CD4-positive, alpha-beta T cell treated with Interleukin-10 for 1 hour (primary cell): ENCODE measurements at regions not wholly inside any gene's neighbourhood (a gene's known extent, or its start where the extent isn't known, plus 50 kb on each side); places are given as distances from the start of the nearest gene placed in this dataset.

Experiments
- DNase-seq: peaks from one replicate; pipeline ENCODE4 v3.0.0-alpha.2; 2020

GRCh38 chr10:128779416-128779815 is 653.2 kb upstream of the MKI67 start:
- no peak for DNase-seq

GRCh38 chr10:128780156-128780761 is 654.0 kb upstream of the MKI67 start:
- no peak for DNase-seq

GRCh38 chr10:128781637-128782036 is 655.4 kb upstream of the MKI67 start:
- DNase-seq, result no peak

GRCh38 chr10:128784444-128784843 is 658.2 kb upstream of the MKI67 start:
- DNase-seq, result no peak

GRCh38 chr10:128792426-128793140 is 666.4 kb upstream of the MKI67 start:
- DNase-seq, result no peak

GRCh38 chr10:128793726-128794655 is 667.8 kb upstream of the MKI67 start:
- no peak for DNase-seq

- no peak for DNase-seq
Observed at GRCh38 chr10:128796396-128796912, 670.2 kb upstream of the MKI67 start.

GRCh38 chr10:128802062-128802461 is 665.0 kb upstream of the MGMT start:
- DNase-seq, result no peak

- no peak for DNase-seq
Observed at GRCh38 chr10:128803790-128804189, 663.3 kb upstream of the MGMT start.

- DNase-seq, result no peak
Observed at GRCh38 chr10:128804411-128804810, 662.6 kb upstream of the MGMT start.

- no peak for DNase-seq
Observed at GRCh38 chr10:128808921-128809440, 658.1 kb upstream of the MGMT start.

GRCh38 chr10:128811511-128811910 is 655.5 kb upstream of the MGMT start:
- no peak for DNase-seq

GRCh38 chr10:128812000-128812399 is 655.0 kb upstream of the MGMT start:
- no peak for DNase-seq

- no peak for DNase-seq
Observed at GRCh38 chr10:128813574-128813973, 653.5 kb upstream of the MGMT start.

GRCh38 chr10:128814024-128814423 is 653.0 kb upstream of the MGMT start:
- DNase-seq, result no peak

GRCh38 chr10:128814782-128815181 is 652.3 kb upstream of the MGMT start:
- DNase-seq, result no peak

- no peak for DNase-seq
Observed at GRCh38 chr10:128816726-128817125, 650.3 kb upstream of the MGMT start.

GRCh38 chr10:128817636-128818035 is 649.4 kb upstream of the MGMT start:
- no peak for DNase-seq

GRCh38 chr10:128820663-128821062 is 646.4 kb upstream of the MGMT start:
- no peak for DNase-seq

- DNase-seq, result no peak
Observed at GRCh38 chr10:128823201-128823600, 643.8 kb upstream of the MGMT start.

GRCh38 chr10:128825626-128826025 is 641.4 kb upstream of the MGMT start:
- no peak for DNase-seq

GRCh38 chr10:128833671-128834070 is 633.4 kb upstream of the MGMT start:
- no peak for DNase-seq

- no peak for DNase-seq
Observed at GRCh38 chr10:128835361-128835760, 631.7 kb upstream of the MGMT start.
